Neural progenitor cell (in vitro differentiated cells): ENCODE measurements at regions not wholly inside any gene's neighbourhood (a gene's known extent, or its start where the extent isn't known, plus 50 kb on each side); places are given as distances from the start of the nearest gene placed in this dataset.

Experiments
- DNase-seq: peaks from one replicate; pipeline ENCODE4 v3.0.0-alpha.2; 2016; ENCODE audit warnings: low spot score
- H2AFZ ChIP-seq: fragments of 200-600 bp; sonication (generic); replicated peaks from 2 replicates; pipeline ENCODE4 v1.6.1; 2016; ENCODE audit warnings: antibody characterized with exemption
- H3F3A ChIP-seq: fragments of 200-600 bp; sonication (generic); 2 replicates; pipeline ENCODE4 v1.6.1; 2016; ENCODE audit warnings: antibody characterized with exemption, low read depth
- H3K27ac ChIP-seq: fragments of 200-600 bp; sonication (generic); 2 replicates; pipeline ENCODE4 v1.5.1; 2016; ENCODE audit warnings: mild to moderate bottlenecking
- H3K27me3 ChIP-seq: fragments of 200-600 bp; sonication (generic); 2 replicates; pipeline ENCODE4 v1.6.1; 2016; ENCODE audit warnings: mild to moderate bottlenecking, moderate library complexity
- H3K36me3 ChIP-seq: fragments of 200-600 bp; sonication (generic); 2 replicates; pipeline ENCODE4 v1.5.1; 2016
- H3K4me1 ChIP-seq: fragments of 200-600 bp; sonication (generic); 2 replicates; pipeline ENCODE4 v1.6.1; 2016; ENCODE audit warnings: mixed run types
- H3K4me2 ChIP-seq: fragments of 200-600 bp; sonication (generic); 2 replicates; pipeline ENCODE4 v1.6.1; 2016
- H3K4me3 ChIP-seq: fragments of 200-600 bp; sonication (generic); 2 replicates; pipeline ENCODE4 v1.5.1; 2016
- H3K79me2 ChIP-seq: fragments of 200-600 bp; sonication (generic); 2 replicates; pipeline ENCODE4 v1.6.1; 2016; ENCODE audit warnings: low read depth
- H3K9ac ChIP-seq: fragments of 200-600 bp; sonication (generic); 2 replicates; pipeline ENCODE4 v1.6.1; 2016
- H3K9me3 ChIP-seq: fragments of 200-600 bp; sonication (generic); 2 replicates; pipeline ENCODE4 v1.5.1; 2016; ENCODE audit warnings: low read depth
- H4K20me1 ChIP-seq: fragments of 200-600 bp; sonication (generic); 2 replicates; pipeline ENCODE4 v1.6.1; 2016; ENCODE audit warnings: low read depth
- H3K27ac Mint-ChIP-seq: 3 replicates; pipeline ENCODE4 v1.8.0; 2021; ENCODE audit warnings: mixed read lengths
- H3K27me3 Mint-ChIP-seq: 2 replicates; pipeline ENCODE4 v1.8.0; 2022; ENCODE audit warnings: low read depth, mild to moderate bottlenecking, inconsistent platforms, moderate library complexity, mixed read lengths; ENCODE audit not compliant: insufficient read depth
- H3K36me3 Mint-ChIP-seq: 3 replicates; pipeline ENCODE4 v1.8.0; 2021; ENCODE audit warnings: mixed read lengths
- H3K4me1 Mint-ChIP-seq: 3 replicates; pipeline ENCODE4 v1.8.0; 2021; ENCODE audit warnings: mixed read lengths
- H3K4me3 Mint-ChIP-seq: 3 replicates; pipeline ENCODE4 v1.8.0; 2021; ENCODE audit warnings: mild to moderate bottlenecking, moderate library complexity, mixed read lengths
- H3K9me3 Mint-ChIP-seq: 3 replicates; pipeline ENCODE4 v1.8.0; 2020; ENCODE audit warnings: mixed read lengths
- CTCF ChIP-seq: fragments of 200-600 bp; sonication (generic); IDR thresholded peaks from 2 replicates; pipeline ENCODE4 v1.5.1; 2017; ENCODE audit warnings: antibody characterized with exemption, mild to moderate bottlenecking
- EZH2 ChIP-seq: fragments of 200-600 bp; sonication (generic); IDR thresholded peaks from 2 replicates; pipeline ENCODE4 v1.6.1; 2017; ENCODE audit warnings: antibody characterized with exemption, mild to moderate bottlenecking, moderate library complexity
- EZH2phosphoT487 ChIP-seq: fragments of 200-600 bp; sonication (generic); IDR thresholded peaks from 2 replicates; pipeline ENCODE4 v1.6.1; 2017; ENCODE audit warnings: antibody characterized with exemption

DNA sequence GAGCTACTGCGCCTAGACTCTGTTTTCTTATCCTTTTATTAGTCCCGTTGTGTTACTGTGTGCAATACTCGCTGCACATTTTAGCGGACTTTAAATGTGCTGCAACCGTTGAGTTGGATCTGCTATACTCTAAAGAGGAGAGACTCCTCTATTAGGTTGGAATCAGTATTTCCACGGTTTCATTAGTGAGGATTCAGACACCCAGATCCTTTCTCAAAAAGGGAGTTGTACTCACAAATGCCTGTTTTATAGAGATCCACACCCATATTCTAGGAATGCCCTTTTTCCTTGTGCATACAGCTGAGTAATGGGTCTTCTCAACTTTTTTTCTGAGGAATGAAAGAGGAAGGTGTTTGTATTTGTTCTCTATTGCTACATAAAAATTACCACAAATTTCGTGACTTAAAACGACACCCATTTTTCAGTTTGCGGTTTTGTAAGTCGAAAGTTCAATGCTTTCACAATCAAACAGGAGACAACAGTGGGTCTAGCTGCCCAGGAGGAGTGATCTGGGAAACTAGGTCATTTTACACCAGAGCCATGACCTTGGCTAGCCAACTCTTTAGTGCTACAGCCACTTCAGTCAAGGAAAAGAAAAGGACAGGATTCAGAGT is 52.8 kb upstream of the SLC44A1 start:
- peaks cover 5% of the 10 kb centered on the region for H3K9me3 Mint-ChIP-seq

DNA sequence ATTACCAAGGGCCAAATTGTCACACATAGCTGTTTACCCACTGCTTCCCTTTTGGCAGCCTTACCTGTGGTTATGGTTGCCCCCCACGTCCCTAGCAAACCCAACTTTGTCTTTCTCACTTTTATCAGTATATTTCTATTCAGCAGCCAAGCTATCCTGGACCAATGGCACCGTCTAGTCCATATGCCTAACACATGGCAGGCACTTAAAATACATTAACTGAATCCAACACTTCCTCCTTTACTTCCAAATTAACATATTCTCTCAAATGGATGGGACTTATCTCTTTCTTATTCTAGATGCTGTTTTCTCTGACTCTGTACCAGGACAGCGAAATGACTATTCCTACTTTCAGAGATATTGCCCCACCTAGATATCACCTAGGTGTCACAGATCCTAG is 50.9 kb upstream of the SLC44A1 start:
- H3K9ac ChIP-seq: no peak overlapping the region
- no peak overlapping the region for H3K27ac Mint-ChIP-seq

More for the DNA sequence above, 52.8 kb upstream of the SLC44A1 start:
- no peak for DNase-seq
- no peak overlapping the region for H2AFZ ChIP-seq
- no peak overlapping the region for H3K27ac ChIP-seq
- Mint-ChIP-seq H3K27me3 (peaks cover 6% of the 10 kb centered on the region), H3K4me1 (no peaks in the 10 kb centered on the region), H3K27ac (no peak overlapping the region), H3K36me3 (no peaks in the 10 kb centered on the region), H3K4me3 (no peak overlapping the region)
- no peaks in the 10 kb centered on the region for H3K4me1 ChIP-seq
- no peak overlapping the region for H3K9ac ChIP-seq
- no peak overlapping the region for H3K4me3 ChIP-seq
- TF ChIP-seq EZH2phosphoT487 (no peak), EZH2 (no peak), CTCF (no peak)
- H3K4me2 ChIP-seq: no peak overlapping the region
- no peaks in the 10 kb centered on the region for H3K27me3 ChIP-seq
- no peaks in the 10 kb centered on the region for H3K36me3 ChIP-seq
- no peaks in the 10 kb centered on the region for H4K20me1 ChIP-seq
- H3K79me2 ChIP-seq: no peaks in the 10 kb centered on the region
- H3K9me3 ChIP-seq: no peaks in the 10 kb centered on the region
- no peaks in the 10 kb centered on the region for H3F3A ChIP-seq

DNA sequence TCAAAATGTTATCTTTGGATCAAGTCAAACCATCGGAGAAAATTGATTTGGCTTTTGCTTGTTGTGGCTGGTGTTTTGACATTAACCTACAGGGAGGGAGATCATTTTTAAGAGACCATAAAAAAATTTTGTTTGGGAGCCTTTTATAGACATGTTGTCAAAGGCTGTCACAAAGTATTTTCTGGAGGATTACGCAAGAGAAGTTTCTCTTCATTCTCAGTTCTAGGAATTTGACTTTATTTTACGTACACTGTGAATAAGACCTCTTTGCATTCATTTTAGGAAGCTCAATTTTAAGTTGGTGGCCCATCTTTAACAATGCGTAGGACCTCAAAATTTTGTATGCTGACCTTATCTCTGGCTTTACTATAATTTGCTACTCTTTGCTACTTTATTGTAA is 50.2 kb upstream of the SLC44A1 start:
- no peaks in the 10 kb centered on the region for H3K27me3 ChIP-seq
- TF ChIP-seq EZH2: no peak
- TF ChIP-seq EZH2phosphoT487: no peak
- TF ChIP-seq CTCF: no peak

More for the DNA sequence above, 50.9 kb upstream of the SLC44A1 start:
- Histone ChIP-seq H3K27ac (no peak overlapping the region), H3K36me3 (no peaks in the 10 kb centered on the region), H3F3A (no peaks in the 10 kb centered on the region), H2AFZ (no peak overlapping the region), H3K79me2 (no peaks in the 10 kb centered on the region), H3K4me3 (no peak overlapping the region), H3K27me3 (no peaks in the 10 kb centered on the region), H4K20me1 (no peaks in the 10 kb centered on the region), H3K9me3 (no peaks in the 10 kb centered on the region), H3K4me2 (no peak overlapping the region), H3K4me1 (no peaks in the 10 kb centered on the region)
- no peak overlapping the region for H3K4me3 Mint-ChIP-seq
- no peak for DNase-seq
- peaks cover 5% of the 10 kb centered on the region for H3K27me3 Mint-ChIP-seq
- no peaks in the 10 kb centered on the region for H3K36me3 Mint-ChIP-seq
- no peaks in the 10 kb centered on the region for H3K9me3 Mint-ChIP-seq
- no peaks in the 10 kb centered on the region for H3K4me1 Mint-ChIP-seq
- TF ChIP-seq CTCF (no peak), EZH2phosphoT487 (no peak), EZH2 (no peak)

More for the DNA sequence above, 50.2 kb upstream of the SLC44A1 start:
- no peak overlapping the region for H3K9ac ChIP-seq
- no peaks in the 10 kb centered on the region for H3K36me3 ChIP-seq
- H2AFZ ChIP-seq: no peak overlapping the region
- Mint-ChIP-seq H3K4me1 (no peaks in the 10 kb centered on the region), H3K27me3 (peaks cover 5% of the 10 kb centered on the region), H3K36me3 (no peaks in the 10 kb centered on the region), H3K27ac (no peak overlapping the region), H3K4me3 (no peak overlapping the region), H3K9me3 (no peaks in the 10 kb centered on the region)
- H3K27ac ChIP-seq: no peak overlapping the region
- H3K79me2 ChIP-seq: no peaks in the 10 kb centered on the region
- no peaks in the 10 kb centered on the region for H3K9me3 ChIP-seq
- no peaks in the 10 kb centered on the region for H4K20me1 ChIP-seq
- no peaks in the 10 kb centered on the region for H3F3A ChIP-seq
- no peaks in the 10 kb centered on the region for H3K4me1 ChIP-seq
- H3K4me3 ChIP-seq: no peak overlapping the region
- no peak overlapping the region for H3K4me2 ChIP-seq
- DNase-seq: no peak
